SJCRH30 (cell line): ENCODE measurements at regions not wholly inside any gene's neighbourhood (a gene's known extent, or its start where the extent isn't known, plus 50 kb on each side); places are given as distances from the start of the nearest gene placed in this dataset.
"Not testable (repeated sequence)": the region's sequence is repeated elsewhere in the genome, so short reads cannot be mapped to it uniquely, and the experiment has no call there.

Experiments
- DNase-seq, 2 experiments: peaks; one replicate each; pipeline ENCODE4 v3.0.0-alpha.2; 2015 to 2020
- H3K27ac ChIP-seq: fragments of 250-450 bp; sonication (Bioruptor Pico); 2 replicates; pipeline ENCODE4 v1.5.1; 2020; ENCODE audit warnings: mild to moderate bottlenecking, moderate library complexity
- H3K27me3 ChIP-seq: fragments of 250-450 bp; sonication (Bioruptor Pico); 2 replicates; pipeline ENCODE4 v1.5.1; 2020; ENCODE audit warnings: mild to moderate bottlenecking, moderate library complexity
- H3K36me3 ChIP-seq: fragments of 250-450 bp; sonication (Bioruptor Pico); 2 replicates; pipeline ENCODE4 v1.5.1; 2020; ENCODE audit warnings: mild to moderate bottlenecking, moderate library complexity
- H3K4me1 ChIP-seq: fragments of 250-450 bp; sonication (Bioruptor Pico); 2 replicates; pipeline ENCODE4 v1.5.1; 2020; ENCODE audit warnings: mild to moderate bottlenecking, moderate library complexity
- H3K4me3 ChIP-seq: fragments of 250-450 bp; sonication (Bioruptor Pico); 2 replicates; pipeline ENCODE4 v1.5.1; 2020; ENCODE audit warnings: mild to moderate bottlenecking, moderate library complexity
- H3K9me3 ChIP-seq: fragments of 250-450 bp; sonication (Bioruptor Pico); replicated peaks from 2 replicates; pipeline ENCODE4 v1.5.1; 2020; ENCODE audit warnings: mild to moderate bottlenecking, moderate library complexity

DNA sequence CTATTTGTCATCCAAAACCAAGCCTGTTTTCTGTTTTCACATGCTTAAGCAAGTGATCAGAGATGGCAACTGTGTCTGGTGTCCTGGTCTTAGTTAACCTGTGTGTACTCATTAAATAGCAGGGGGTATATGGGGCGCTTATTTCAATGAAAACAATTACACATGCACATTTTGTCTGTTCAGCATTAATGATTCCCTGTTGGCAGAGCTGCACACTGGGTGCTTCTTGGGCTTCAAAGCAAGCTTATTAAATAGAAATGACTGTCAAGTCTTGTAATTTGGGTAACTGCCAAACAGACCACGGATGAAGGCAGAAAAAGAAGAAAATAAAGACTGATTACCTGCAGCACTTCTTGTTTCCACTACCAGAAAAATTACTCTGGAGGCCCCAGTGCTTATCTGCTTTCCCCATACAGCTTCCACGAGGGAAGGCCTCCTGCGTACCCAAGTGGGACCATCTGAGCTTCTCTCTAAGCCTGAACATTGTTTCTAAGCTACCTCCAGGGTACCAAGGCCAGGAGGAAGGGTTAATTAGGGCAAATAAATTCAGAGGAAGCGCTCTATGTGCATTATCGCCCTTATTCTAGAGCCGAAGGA, 107.2 kb upstream of the TBL1X start:
- no peaks in the 10 kb centered on the region for H3K36me3 ChIP-seq
- H3K27ac ChIP-seq: no peak overlapping the region
- H3K27me3 ChIP-seq: no peaks in the 10 kb centered on the region
- H3K4me1 ChIP-seq: no peaks in the 10 kb centered on the region
- H3K4me3 ChIP-seq: no peak overlapping the region
- DNase-seq: no peak
- H3K9me3 ChIP-seq: no peaks in the 10 kb centered on the region

DNA sequence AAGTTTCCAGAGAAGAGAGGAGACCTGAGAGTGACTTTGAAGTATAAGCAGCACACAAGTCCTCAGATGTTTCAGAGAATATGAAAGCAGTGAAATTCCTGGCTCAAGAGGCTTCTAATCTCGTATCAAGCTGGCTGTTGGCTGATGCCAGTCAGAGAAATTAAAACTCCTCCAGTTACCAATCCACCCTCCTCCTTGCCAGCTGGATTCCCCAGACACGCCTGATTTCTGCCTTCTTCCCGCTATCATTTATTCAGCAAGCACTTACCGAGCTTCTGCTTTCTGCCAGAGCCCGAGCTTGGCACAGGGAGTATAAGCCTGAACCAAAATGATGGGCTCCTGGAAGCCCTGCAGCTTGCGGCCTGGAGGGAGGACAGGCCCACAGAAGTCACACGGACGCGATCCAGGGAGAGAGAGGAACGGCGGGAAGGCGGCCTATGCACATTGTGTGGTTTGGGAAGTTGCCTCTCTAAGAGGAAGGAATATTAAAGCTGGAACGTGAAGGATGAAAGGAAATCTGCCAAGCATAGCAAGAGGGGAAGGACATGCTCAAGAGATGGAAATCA, 102.4 kb upstream of the TBL1X start:
- no peaks in the 10 kb centered on the region for H3K9me3 ChIP-seq
- no peaks in the 10 kb centered on the region for H3K36me3 ChIP-seq

DNA sequence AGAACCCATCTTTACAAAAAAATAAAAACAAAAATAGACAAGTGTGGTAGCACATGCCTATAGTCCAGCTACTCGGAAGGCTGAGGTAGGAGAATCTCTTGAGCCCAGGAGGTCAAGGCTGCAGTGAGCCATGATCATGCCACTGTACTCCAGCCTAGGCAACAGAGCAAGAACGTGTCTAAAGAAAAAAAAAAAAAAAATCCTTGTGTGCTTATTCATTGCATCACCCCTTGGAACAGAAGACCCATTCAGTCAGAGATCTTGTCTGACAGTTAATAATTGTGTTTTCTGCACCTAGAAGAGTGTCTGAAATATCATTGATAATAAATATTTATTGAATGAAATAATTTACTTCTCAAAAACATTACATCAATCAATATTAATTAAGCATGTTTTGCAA, 97.4 kb upstream of the TBL1X start:
- no peak for DNase-seq
- Histone ChIP-seq H3K36me3 (no peaks in the 10 kb centered on the region), H3K4me1 (no peaks in the 10 kb centered on the region), H3K27me3 (no peaks in the 10 kb centered on the region), H3K27ac (no peak overlapping the region), H3K4me3 (no peak overlapping the region), H3K9me3 (no peaks in the 10 kb centered on the region)

More for the DNA sequence above, 102.4 kb upstream of the TBL1X start:
- H3K4me3 ChIP-seq: no peak overlapping the region
- no peak for DNase-seq
- no peaks in the 10 kb centered on the region for H3K4me1 ChIP-seq
- H3K27ac ChIP-seq: no peak overlapping the region
- no peaks in the 10 kb centered on the region for H3K27me3 ChIP-seq

DNA sequence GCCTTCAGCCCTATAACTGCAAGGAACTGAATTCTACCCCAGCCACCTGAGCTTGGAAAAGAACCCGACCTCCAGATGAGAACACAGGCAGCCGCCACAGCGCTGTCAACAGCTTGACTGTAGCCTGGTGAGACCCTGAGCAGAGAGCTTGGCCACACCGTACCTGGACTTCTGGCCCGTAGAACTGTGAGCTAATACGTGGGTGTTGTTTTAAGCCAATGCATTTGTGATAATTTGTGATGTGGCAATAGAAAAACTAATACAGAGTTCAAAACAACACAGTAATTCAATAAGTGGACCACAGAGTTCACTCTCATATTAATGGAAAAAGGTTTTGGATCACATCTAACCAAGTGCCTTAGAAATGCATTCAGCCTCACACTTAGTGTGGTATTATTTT, 96.6 kb upstream of the TBL1X start:
- no peaks in the 10 kb centered on the region for H3K36me3 ChIP-seq
- no peak for DNase-seq
- no peaks in the 10 kb centered on the region for H3K9me3 ChIP-seq
- no peaks in the 10 kb centered on the region for H3K27me3 ChIP-seq
- no peaks in the 10 kb centered on the region for H3K4me1 ChIP-seq
- no peak overlapping the region for H3K4me3 ChIP-seq
- no peak overlapping the region for H3K27ac ChIP-seq

DNA sequence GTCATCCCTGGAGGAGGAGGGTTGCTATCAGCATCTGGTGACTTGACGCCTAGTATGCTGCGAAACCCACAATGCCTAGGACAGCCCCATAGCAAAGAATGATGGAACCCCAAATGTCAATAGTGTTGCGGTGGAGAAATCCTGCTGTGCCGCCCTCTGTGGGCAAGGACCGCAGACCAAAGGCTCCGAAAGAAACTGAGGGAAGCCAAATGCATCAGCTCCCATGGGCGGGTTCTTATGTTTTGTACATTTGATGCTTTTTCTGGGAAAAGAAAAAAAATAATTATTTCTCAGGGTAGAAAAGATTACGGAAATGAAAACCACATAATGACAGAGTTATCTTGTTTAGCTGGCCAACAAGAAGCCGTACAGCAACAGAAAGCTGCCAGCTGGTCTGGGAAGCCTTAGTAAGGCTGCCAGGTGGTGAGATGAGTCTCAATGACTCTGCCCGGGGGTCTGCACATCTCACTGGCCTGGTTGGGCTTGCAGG, 95.0 kb upstream of the TBL1X start:
- H3K36me3 ChIP-seq: no peaks in the 10 kb centered on the region
- H3K9me3 ChIP-seq: no peaks in the 10 kb centered on the region
- no peak overlapping the region for H3K4me3 ChIP-seq
- H3K27ac ChIP-seq: no peak overlapping the region
- no peaks in the 10 kb centered on the region for H3K27me3 ChIP-seq
- no peaks in the 10 kb centered on the region for H3K4me1 ChIP-seq
- DNase-seq: no peak

DNA sequence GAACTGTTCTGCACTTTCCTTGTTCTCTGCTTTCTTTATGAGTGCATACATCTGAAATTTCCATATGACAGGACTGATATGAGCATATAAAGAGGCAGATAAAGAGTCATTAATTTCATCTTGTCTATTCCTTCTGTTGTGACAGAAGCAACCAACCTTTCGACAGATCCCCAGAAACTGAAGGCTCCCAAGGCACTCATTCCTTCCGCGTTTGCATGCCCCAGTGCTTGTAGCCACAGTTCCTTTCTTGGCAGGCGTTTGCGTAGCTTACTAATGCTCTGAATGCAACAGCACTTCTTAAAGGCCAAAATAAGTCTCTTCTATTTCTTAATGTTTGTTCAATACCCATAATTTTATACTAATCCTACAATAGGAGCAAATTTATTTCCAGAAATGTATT, 94.0 kb upstream of the TBL1X start:
- Histone ChIP-seq H3K36me3 (no peaks in the 10 kb centered on the region), H3K27me3 (no peaks in the 10 kb centered on the region), H3K9me3 (no peaks in the 10 kb centered on the region), H3K4me1 (no peaks in the 10 kb centered on the region), H3K27ac (no peak overlapping the region), H3K4me3 (no peak overlapping the region)
- DNase-seq: no peak

DNA sequence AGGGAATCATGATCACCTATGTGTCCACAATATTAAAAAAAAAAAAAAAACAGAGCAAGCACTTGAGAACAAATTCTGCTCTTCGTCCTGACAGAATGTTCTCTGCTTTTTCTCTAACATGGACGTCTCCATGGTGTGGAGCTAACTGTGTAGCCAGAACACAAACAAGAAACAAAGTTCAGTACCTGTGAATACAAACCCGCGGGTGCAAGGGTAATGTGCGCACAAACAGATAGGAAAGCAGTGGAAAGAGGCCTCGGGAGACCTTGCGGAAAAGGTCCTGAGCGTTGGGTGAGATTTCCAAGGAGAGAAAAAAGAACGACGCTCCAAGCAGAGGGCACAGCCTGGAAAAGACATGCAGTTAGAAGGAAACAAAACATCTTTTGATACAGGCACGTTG, 92.0 kb upstream of the TBL1X start:
- Histone ChIP-seq H3K4me3 (no peak overlapping the region), H3K36me3 (no peaks in the 10 kb centered on the region), H3K27me3 (no peaks in the 10 kb centered on the region), H3K27ac (no peak overlapping the region), H3K9me3 (no peaks in the 10 kb centered on the region), H3K4me1 (no peaks in the 10 kb centered on the region)
- DNase-seq: no peak

DNA sequence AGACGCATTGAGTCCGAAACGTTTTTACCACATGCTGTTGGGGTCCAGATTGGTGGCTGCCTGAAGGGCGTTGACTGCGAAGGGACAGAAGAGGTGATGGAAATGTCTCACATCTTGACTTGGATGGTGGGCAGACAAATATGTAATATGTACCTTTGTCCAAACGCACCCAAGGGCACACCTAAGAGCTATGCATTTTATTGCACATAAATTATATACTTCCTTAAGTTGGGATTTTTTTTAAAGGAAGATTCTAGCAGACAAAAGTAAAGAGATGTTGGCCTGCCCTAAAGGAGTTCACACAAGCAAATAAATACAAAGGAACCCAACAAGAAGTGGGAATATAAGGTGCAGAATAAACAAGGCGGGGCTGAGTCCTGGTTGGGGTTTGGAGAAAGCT, 91.1 kb upstream of the TBL1X start:
- no peaks in the 10 kb centered on the region for H3K36me3 ChIP-seq
- DNase-seq: no peak
- no peaks in the 10 kb centered on the region for H3K27me3 ChIP-seq
- no peaks in the 10 kb centered on the region for H3K4me1 ChIP-seq
- H3K9me3 ChIP-seq: no peaks in the 10 kb centered on the region
- H3K27ac ChIP-seq: no peak overlapping the region
- H3K4me3 ChIP-seq: no peak overlapping the region

DNA sequence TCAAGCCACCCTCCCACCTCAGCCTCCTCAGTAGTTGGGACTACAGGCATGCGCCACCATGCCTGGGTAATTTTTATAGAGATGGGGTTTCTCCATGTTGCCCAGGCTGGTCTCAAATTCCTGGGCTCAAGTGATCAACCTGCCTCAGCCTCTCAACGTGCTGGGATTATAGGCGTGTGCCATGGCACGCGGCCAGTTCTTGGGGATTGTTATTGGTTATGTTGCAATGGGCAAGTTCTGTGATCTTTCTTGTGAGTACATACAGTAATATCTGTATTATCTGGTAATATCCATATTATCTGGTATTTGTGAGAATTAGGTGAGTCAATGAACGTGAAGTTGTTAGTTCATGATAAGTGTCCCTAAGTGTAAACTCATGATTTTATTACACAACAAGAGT, 90.3 kb upstream of the TBL1X start:
- Histone ChIP-seq H3K9me3 (no peaks in the 10 kb centered on the region), H3K36me3 (no peaks in the 10 kb centered on the region), H3K4me1 (no peaks in the 10 kb centered on the region), H3K27me3 (no peaks in the 10 kb centered on the region), H3K27ac (no peak overlapping the region), H3K4me3 (no peak overlapping the region)
- no peak for DNase-seq

DNA sequence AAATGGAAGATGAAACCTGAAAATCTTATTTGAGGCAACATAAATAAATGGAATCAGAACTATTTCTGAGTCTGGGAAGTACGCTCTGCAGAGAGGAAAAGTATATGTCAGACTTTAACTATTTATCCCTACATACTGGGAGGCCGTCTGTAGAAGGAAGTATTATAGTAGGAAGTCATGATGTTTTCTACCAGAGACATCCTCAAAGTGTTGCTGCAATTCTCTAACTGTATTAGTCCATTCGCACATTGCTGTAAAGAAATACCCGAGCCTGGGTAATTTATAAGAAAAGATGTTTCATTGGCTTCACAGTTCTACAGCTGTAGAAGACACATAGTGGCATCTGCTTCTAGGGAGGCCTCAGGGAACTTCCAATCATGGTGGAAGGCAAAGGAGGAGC, 88.7 kb upstream of the TBL1X start:
- H3K27me3 ChIP-seq: no peaks in the 10 kb centered on the region
- no peak for DNase-seq
- H3K4me1 ChIP-seq: no peaks in the 10 kb centered on the region
- no peaks in the 10 kb centered on the region for H3K36me3 ChIP-seq
- H3K9me3 ChIP-seq: no peaks in the 10 kb centered on the region
- H3K4me3 ChIP-seq: no peak overlapping the region
- no peak overlapping the region for H3K27ac ChIP-seq

DNA sequence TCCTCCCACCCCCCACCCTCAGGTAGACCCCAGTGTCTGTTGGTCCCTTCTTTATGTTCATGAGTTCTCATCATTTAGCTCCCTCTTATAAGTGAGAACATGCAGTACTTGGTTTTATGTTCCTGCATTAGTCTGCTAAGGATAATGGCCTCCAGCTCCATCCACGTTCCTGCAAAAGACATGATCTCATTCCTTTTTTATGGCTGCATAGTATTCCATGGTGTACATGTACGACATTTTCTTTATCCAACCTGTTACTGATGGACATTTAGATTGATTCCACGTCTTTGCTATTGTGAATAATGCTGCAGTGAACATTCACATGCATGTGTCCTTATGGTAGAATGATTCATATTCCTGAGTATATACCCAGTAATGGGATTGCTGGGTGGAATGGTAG, 87.6 kb upstream of the TBL1X start:
- not testable (repeated sequence) for DNase-seq, H3K36me3 ChIP-seq, H3K27ac ChIP-seq, H3K9me3 ChIP-seq, H3K4me3 ChIP-seq, H3K4me1 ChIP-seq, H3K27me3 ChIP-seq

DNA sequence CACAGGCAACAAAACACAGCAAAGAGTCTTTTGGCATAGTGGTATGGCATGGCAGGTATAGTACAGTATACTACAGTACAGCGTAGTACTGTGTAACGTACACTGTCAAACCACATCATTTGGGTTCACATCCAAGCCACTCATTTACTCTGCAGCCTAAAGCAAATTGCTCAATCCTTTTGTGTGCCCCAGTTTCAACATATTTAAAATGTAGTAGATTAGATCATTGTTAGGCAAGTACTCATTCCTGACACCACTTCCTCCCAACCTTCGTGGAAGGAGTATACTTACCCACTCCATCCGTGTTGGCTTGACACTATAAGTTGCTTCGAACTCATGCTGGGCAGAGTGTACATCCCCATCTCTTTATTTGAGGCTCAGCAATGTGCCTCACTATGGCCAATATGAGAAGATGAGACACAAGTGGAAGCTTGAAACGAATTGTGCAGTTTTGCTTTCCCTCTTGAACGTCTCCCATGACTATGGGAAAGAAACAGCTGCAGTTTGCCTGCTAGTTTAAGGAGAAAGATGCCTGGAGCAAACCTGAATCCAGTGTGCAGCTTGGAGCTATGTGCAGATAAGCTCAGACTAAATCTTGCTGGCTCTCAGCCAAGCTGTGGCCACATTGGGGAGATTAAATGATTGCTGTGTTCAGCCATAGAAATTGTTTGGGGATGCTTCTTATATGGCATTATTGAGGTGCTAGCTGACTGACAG, 85.7 kb upstream of the TBL1X start:
- Histone ChIP-seq H3K9me3 (no peaks in the 10 kb centered on the region), H3K4me3 (no peak overlapping the region), H3K27me3 (no peaks in the 10 kb centered on the region), H3K27ac (no peak overlapping the region), H3K36me3 (no peaks in the 10 kb centered on the region), H3K4me1 (no peaks in the 10 kb centered on the region)
- DNase-seq: peak; percentile 9 to 38

DNA sequence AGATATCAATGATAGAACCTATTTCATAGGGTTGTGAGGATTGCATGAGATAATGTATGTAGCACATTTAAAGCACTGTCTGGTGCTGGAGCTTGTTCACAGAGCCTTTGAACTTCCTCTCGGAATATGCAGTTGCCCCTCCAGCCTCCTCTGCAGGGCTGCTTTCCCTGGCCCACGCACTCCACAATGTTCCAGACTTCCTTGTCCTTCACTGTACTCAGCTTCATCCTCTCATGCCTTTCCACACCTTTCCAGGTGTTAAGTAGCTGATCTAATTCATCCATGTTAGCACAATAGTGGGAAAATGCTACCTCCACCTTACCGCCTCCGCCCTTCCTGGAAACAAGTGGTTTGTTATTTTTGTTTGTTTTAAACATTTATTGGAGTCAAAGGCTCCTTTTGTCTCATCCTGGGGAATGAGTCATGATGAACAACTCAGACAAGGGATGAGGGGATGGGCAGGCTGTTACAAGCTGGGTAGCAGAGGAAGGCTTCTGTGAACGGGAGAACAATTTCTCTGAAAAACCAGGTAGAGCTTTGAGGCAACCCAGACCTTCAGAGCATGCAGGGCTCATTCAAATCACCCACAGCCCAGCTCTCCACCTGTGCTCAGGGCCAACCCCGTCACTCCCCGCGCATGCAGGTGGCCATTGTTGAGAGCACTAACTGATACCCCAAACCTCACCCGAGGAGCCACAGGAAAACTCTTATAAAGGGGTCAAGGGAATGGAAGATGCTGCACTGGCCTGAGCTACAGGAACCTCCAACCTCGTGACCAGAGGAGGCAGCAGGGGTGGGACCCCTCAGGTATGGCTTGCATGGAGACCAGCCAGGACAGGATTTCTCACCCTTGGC, 84.9 kb upstream of the TBL1X start:
- no peak overlapping the region for H3K27ac ChIP-seq
- no peaks in the 10 kb centered on the region for H3K36me3 ChIP-seq
- DNase-seq: no peak
- H3K27me3 ChIP-seq: no peaks in the 10 kb centered on the region
- no peak overlapping the region for H3K4me3 ChIP-seq
- H3K4me1 ChIP-seq: no peaks in the 10 kb centered on the region
- no peaks in the 10 kb centered on the region for H3K9me3 ChIP-seq

DNA sequence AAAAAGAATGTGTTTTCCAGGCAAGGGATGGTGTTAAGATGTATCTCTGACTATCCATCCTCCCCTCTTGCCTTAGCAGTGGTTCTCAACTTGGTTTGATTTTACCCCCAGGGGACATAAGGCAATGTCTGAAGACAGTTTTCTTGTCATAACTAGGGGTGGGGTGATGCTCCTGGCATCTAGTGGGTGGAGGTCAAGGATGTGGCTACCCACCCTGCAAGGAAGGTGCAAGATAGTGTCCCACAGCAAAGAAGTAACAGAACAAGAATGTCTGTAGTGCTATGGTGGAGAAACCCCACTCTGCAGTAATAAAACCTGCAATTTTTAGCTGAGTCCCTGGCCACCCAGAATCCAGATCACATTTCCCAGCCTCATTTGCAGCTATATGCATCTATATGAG, 81.2 kb upstream of the TBL1X start:
- Histone ChIP-seq H3K36me3 (no peaks in the 10 kb centered on the region), H3K4me1 (no peaks in the 10 kb centered on the region), H3K27me3 (no peaks in the 10 kb centered on the region), H3K4me3 (no peak overlapping the region), H3K27ac (no peak overlapping the region), H3K9me3 (no peaks in the 10 kb centered on the region)
- DNase-seq: no peak

DNA sequence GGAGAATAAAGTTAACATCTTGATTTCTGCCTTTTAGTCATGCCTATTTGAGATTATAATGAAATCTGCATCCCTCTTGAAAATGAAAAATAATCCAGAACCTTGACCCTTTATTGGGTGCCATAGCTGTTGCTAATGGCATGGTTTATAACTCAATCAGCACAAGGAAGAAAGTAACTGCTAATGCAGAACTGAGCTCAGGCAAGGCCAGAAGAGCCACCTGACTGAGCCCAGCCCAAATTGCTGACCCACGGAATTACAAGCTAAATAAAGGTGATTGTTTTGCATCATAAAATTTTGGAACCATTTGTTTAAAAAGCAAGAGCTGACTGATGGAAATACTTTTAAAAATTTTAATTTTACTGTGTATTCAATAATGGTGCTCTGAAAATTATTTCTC, 76.4 kb upstream of the TBL1X start:
- no peak overlapping the region for H3K27ac ChIP-seq
- no peak overlapping the region for H3K4me3 ChIP-seq
- DNase-seq: no peak
- H3K9me3 ChIP-seq: no peaks in the 10 kb centered on the region
- no peaks in the 10 kb centered on the region for H3K36me3 ChIP-seq
- H3K4me1 ChIP-seq: no peaks in the 10 kb centered on the region
- H3K27me3 ChIP-seq: no peaks in the 10 kb centered on the region
